HFFc6 (cell line): ENCODE measurements at regions not wholly inside any gene's neighbourhood (a gene's known extent, or its start where the extent isn't known, plus 50 kb on each side); places are given as distances from the start of the nearest gene placed in this dataset.

Experiments used
- DNase-seq: peaks from one replicate; pipeline ENCODE4 v3.0.0-alpha.2; 2018
- H3K27ac Mint-ChIP-seq: 2 replicates; pipeline ENCODE4 v1.8.0; 2020; ENCODE audit warnings: mild to moderate bottlenecking, mixed read lengths
- H3K27me3 Mint-ChIP-seq: 2 replicates; pipeline ENCODE4 v1.8.0; 2021; ENCODE audit warnings: mild to moderate bottlenecking, moderate library complexity, mixed read lengths; ENCODE audit not compliant: insufficient read depth
- H3K36me3 Mint-ChIP-seq: 2 replicates; pipeline ENCODE4 v1.8.0; 2021; ENCODE audit warnings: low read depth, mixed read lengths
- H3K4me1 Mint-ChIP-seq: 2 replicates; pipeline ENCODE4 v1.8.0; 2020; ENCODE audit warnings: low read depth, mixed read lengths
- H3K4me3 Mint-ChIP-seq: 2 replicates; pipeline ENCODE4 v1.8.0; 2020; ENCODE audit warnings: mild to moderate bottlenecking, moderate library complexity, mixed read lengths
- H3K9me3 Mint-ChIP-seq: 2 replicates; pipeline ENCODE4 v1.8.0; 2020; ENCODE audit warnings: mild to moderate bottlenecking, mixed read lengths
- TF ChIP-seq, protein P1 (sequence below): fragments of 200-600 bp; sonication (generic); IDR thresholded peaks from 2 replicates; pipeline ENCODE4 v1.5.0; 2021; ENCODE audit warnings: antibody characterized with exemption, mild to moderate bottlenecking

DNA sequence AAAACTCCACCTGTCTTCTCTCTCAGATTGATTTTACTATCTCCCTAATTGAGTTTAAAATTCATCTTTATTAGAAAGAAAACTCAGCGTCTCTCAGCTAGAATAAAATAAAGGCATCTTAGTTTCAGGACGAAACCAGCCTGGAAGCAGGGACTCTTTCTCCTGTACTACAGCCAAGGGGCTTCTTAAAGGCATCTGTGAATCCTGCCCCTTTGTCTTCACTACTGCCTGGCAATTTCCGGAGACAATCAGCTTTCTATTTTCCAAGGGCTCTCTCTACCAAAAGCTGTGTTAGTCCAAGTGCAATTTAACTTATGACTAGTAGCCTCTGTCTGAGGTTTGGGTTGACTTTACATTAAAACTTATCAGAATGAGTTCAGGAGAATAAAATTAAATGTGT lies 623.3 kb upstream of the FOXG1 start:
- H3K9me3 Mint-ChIP-seq = peaks cover 35% of the 10 kb centered on the region
- no peaks in the 10 kb centered on the region for H3K36me3 Mint-ChIP-seq
- no peak overlapping the region for H3K4me3 Mint-ChIP-seq
- H3K27me3 Mint-ChIP-seq = no peaks in the 10 kb centered on the region
- no peaks in the 10 kb centered on the region for H3K4me1 Mint-ChIP-seq
- TF ChIP-seq, protein P1, sequence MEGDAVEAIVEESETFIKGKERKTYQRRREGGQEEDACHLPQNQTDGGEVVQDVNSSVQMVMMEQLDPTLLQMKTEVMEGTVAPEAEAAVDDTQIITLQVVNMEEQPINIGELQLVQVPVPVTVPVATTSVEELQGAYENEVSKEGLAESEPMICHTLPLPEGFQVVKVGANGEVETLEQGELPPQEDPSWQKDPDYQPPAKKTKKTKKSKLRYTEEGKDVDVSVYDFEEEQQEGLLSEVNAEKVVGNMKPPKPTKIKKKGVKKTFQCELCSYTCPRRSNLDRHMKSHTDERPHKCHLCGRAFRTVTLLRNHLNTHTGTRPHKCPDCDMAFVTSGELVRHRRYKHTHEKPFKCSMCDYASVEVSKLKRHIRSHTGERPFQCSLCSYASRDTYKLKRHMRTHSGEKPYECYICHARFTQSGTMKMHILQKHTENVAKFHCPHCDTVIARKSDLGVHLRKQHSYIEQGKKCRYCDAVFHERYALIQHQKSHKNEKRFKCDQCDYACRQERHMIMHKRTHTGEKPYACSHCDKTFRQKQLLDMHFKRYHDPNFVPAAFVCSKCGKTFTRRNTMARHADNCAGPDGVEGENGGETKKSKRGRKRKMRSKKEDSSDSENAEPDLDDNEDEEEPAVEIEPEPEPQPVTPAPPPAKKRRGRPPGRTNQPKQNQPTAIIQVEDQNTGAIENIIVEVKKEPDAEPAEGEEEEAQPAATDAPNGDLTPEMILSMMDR = no peak
- no peak for DNase-seq
- H3K27ac Mint-ChIP-seq = no peak overlapping the region

DNA sequence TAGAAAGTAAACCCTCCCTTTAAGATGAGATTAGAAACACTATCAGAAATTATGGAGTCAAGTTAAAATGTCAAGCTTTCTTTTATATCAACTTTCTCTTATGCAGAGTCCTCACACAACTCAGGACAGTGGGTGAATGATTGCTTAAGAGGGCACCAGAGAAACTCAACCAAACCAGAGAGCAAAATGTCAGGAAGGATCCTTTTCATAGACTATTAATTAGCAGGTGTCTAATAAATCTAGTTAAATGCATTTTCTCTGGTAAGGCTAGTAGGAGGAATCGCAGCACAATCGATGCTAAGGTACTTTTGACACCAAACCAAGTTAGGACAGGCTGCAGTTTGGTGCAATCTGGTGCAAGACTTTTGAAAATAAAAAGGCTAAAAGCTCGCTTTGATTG lies 614.7 kb upstream of the FOXG1 start:
- Mint-ChIP-seq H3K4me1 (no peaks in the 10 kb centered on the region), H3K9me3 (peaks cover 20% of the 10 kb centered on the region), H3K27me3 (no peaks in the 10 kb centered on the region; the same call in 1 of the 2 replicates), H3K36me3 (no peaks in the 10 kb centered on the region), H3K4me3 (no peak overlapping the region), H3K27ac (no peak overlapping the region)
- TF ChIP-seq, protein P1 = no peak
- no peak for DNase-seq

DNA sequence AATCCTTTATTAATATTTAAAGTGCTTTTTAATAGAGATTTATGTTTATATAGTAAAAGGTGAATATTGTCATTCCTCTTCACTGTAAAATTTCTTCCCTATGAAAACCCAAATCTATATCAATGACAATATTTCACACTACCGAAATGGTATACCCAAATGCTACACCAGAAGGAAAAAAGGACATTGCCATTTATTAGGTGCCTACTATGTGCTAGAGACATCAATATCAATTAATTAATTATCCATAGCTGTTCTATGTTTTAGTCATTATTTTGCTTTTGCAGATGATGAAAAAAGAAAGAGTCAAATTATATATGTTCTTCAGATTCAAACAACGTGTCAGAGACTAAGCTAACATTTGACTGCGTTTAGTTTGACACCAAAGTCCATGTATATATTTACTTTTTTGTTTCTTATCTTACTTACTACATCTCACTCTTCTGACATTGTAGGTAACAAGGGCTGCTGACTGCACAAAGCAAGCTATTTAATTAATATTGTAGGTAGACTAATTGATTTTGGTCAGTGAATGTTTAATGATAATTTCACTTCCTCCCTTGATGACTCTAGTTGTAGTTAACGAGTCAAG lies 614.0 kb upstream of the FOXG1 start:
- Mint-ChIP-seq H3K27ac (no peak overlapping the region), H3K27me3 (no peaks in the 10 kb centered on the region; the same call in 1 of the 2 replicates), H3K9me3 (peaks cover 20% of the 10 kb centered on the region), H3K36me3 (no peaks in the 10 kb centered on the region), H3K4me1 (no peaks in the 10 kb centered on the region), H3K4me3 (no peak overlapping the region)
- TF ChIP-seq, protein P1 = no peak
- DNase-seq = no peak

DNA sequence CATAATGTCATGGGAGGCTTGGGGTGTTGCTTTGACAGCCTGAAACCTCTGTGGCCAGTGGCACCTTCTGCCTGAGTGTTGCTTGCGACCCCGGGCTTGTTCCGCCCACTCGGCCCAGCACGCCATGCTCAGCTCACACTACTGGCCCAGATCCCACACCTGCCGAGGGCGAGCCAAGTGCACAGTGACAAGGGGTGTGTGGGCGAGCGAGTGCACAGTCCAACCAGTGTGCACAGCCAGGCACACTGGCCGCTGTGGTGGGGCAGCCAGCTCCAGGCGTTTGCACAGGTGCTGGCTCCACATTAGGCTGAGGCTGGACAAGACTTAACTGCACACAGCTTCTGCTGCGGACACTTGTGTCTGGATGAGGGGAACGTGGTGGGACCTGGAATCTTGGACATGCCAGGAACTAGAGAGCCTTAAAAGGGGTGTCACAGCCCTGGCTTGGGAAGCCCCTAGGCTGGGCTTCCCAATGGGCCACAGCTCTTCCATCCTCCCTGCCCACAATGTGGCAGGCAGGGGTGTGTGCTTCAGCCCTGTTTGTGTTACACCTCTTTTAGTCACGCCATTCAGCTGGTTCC lies 609.2 kb upstream of the FOXG1 start:
- Mint-ChIP-seq H3K36me3 (no peaks in the 10 kb centered on the region), H3K4me3 (no peak overlapping the region), H3K4me1 (no peaks in the 10 kb centered on the region), H3K9me3 (peaks cover 37% of the 10 kb centered on the region), H3K27ac (no peak overlapping the region), H3K27me3 (no peaks in the 10 kb centered on the region)
- TF ChIP-seq, protein P1 = no peak
- DNase-seq = no peak

DNA sequence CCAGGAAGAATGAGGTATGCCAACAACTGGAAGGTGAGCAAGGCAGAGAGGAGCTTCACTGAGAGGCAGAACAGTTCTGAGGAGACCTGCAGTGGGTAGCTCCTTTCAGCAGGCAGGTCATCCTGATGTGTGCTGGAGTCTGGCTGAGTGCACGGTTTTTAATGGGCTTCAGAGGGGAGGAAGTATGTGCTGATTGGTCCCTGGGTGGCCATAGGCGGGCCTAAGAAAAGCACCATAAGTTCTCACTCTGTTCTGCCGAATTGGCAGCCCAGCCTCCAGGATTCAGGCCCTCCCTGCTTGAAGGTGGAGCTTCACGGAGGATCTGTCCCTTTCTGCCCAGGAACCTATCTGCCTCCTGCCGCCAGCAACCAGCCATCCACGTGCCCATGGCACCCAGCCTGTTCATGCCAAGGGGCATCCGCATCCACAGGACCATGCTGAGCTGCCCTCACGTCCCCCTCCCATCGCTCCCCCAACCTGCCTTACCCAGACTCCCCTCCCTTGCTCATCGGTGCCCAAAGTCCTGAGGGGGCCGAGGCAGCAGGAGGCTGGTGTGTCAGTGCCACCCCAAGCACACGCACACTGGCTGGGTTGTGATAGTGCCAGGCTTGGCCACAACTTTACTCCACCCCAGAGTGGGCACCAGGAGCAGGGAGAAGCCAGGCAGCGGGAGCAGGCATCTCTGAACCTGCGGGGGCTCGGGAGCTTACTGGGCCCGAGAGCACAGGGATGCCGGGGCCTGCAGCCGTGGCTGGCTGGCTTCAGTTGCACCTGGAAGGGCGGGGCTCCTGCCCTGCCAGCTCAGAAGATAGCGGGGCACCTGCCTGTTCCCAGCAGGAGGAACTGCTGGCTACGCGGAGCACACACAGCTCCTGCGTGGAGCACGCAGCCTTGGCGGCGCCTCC lies 608.4 kb upstream of the FOXG1 start:
- H3K27ac Mint-ChIP-seq = no peak overlapping the region
- TF ChIP-seq, protein P1 = no peak

More for the DNA sequence above, 608.4 kb upstream of the FOXG1 start:
- Mint-ChIP-seq H3K36me3 (no peaks in the 10 kb centered on the region), H3K9me3 (peaks cover 39% of the 10 kb centered on the region), H3K4me1 (no peaks in the 10 kb centered on the region), H3K27me3 (no peaks in the 10 kb centered on the region), H3K4me3 (no peak overlapping the region)
- DNase-seq = no peak
